ENCODE measurements at regions not wholly inside any gene's neighbourhood (a gene's known extent, or its start where the extent isn't known, plus 50 kb on each side); places are given as distances from the start of the nearest gene placed in this dataset.

DNA sequence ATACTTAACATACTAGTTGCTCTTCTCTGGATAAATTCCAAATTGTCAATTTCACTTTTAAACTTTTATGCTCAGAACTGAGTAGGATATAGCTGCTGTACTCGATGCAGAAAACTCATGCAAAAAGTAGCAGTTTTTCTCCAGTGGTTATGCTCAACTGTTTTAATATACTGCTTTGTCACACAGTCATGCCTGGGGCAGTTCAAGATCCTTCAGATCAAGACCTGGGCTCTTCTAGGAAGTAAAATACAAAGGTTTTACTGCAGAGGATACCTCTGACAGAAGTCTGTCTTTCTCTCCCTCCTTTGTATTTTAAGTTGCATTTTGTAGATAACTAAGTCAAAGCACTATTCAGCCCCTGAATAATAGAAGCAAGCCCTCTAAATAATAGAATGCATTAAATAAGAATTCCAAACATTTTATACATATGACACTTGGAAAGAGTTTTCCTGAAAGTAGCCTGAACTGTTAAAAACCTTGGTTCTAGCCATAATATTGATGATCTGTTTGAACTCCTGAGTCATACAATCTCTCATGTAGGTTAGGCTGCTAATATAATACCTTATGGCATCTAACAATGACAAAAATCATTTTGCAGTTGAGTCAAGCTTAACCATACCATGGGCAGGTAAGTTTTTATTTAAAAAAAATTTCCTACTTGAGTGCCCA, 183.3 kb upstream of the TRIB2 start:
- Histone ChIP-seq H3K36me3 (no peaks in the 10 kb centered on the region), H3K4me3 (ENCODE audit: low read depth, low read length) (no peak overlapping the region), H3K4me1 (peaks cover 2% of the 10 kb centered on the region; the same call in 1 of the 2 replicates), H3K27me3 (no peaks in the 10 kb centered on the region), H3K9me3 (no peaks in the 10 kb centered on the region)
- TF ChIP-seq, protein P1, sequence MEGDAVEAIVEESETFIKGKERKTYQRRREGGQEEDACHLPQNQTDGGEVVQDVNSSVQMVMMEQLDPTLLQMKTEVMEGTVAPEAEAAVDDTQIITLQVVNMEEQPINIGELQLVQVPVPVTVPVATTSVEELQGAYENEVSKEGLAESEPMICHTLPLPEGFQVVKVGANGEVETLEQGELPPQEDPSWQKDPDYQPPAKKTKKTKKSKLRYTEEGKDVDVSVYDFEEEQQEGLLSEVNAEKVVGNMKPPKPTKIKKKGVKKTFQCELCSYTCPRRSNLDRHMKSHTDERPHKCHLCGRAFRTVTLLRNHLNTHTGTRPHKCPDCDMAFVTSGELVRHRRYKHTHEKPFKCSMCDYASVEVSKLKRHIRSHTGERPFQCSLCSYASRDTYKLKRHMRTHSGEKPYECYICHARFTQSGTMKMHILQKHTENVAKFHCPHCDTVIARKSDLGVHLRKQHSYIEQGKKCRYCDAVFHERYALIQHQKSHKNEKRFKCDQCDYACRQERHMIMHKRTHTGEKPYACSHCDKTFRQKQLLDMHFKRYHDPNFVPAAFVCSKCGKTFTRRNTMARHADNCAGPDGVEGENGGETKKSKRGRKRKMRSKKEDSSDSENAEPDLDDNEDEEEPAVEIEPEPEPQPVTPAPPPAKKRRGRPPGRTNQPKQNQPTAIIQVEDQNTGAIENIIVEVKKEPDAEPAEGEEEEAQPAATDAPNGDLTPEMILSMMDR (IDR thresholded peaks at IDR 0.05; ENCODE audit: low read depth, low read length), result no peak
- no peak for DNase-seq

- TF ChIP-seq, protein P1 (IDR thresholded peaks at IDR 0.05; ENCODE audit: low read depth, low read length), result no peak
- Histone ChIP-seq H3K4me1 (peaks cover 2% of the 10 kb centered on the region; the same call in 1 of the 2 replicates), H3K4me3 (ENCODE audit: low read depth, low read length) (no peak overlapping the region), H3K27me3 (no peaks in the 10 kb centered on the region), H3K36me3 (no peaks in the 10 kb centered on the region), H3K9me3 (no peaks in the 10 kb centered on the region)
- no peak for DNase-seq
Measured at GRCh38 chr2:12534646-12535263, 182.0 kb upstream of the TRIB2 start.

- Histone ChIP-seq H3K27me3 (no peaks in the 10 kb centered on the region), H3K36me3 (no peaks in the 10 kb centered on the region), H3K9me3 (no peaks in the 10 kb centered on the region), H3K4me3 (ENCODE audit: low read depth, low read length) (no peak overlapping the region), H3K4me1 (peaks cover 2% of the 10 kb centered on the region; the same call in 1 of the 2 replicates)
- TF ChIP-seq, protein P1 (IDR thresholded peaks at IDR 0.05; ENCODE audit: low read depth, low read length), result no peak
- DNase-seq, result no peak
Measured at GRCh38 chr2:12536976-12537375, 179.8 kb upstream of the TRIB2 start.

DNA sequence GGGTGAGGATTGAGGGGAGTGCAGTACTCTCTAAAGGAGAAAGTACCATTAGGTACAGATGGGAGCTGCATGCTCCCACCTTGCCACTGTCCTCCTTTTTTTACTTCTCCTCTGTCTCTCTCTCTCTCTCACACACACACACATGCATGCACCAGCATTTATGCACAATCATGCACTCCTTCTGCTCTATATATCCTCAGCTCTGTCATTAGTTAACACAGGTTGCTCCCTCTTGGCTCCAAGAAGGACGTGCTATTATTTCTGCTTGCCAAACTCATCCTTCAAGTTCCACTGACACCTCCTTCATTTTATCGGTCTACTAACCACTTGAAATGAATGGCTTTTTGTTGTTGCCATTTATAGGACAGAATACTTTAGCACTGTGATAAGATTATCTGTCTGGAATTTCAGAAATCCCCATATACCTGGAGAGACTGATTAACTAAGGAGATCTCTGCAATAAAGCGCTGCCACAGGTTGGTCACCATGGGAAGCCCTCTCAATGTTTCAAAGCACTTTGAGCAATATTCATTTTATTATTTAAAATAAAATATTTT, 178.5 kb upstream of the TRIB2 start:
- DNase-seq, result no peak
- TF ChIP-seq, protein P1 (IDR thresholded peaks at IDR 0.05; ENCODE audit: low read depth, low read length), result no peak
- Histone ChIP-seq H3K4me1 (peaks cover 2% of the 10 kb centered on the region; the same call in 1 of the 2 replicates), H3K4me3 (ENCODE audit: low read depth, low read length) (no peak overlapping the region), H3K9me3 (no peaks in the 10 kb centered on the region), H3K27me3 (no peaks in the 10 kb centered on the region), H3K36me3 (no peaks in the 10 kb centered on the region)

DNA sequence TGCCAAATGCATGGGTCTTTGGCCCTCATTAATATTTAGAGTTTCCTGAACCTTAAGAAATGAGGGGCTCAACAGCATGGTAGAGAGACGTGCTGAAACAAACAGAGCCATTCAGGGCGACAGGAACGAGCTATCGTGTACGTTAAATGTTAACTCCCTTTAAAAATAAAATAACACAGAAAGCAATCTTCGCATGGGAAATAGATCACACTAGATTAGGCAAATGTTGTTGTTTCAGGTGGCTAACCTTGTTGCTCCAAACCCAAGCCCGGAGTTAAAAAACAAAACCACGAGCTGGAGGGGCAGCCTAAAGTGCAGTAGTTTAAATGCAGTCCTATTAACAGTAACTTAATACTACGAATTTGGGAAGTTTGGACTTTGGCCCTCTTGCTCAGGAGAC, 177.4 kb upstream of the TRIB2 start:
- DNase-seq, result no peak
- H3K36me3 ChIP-seq, result no peaks in the 10 kb centered on the region
- no peaks in the 10 kb centered on the region for H3K9me3 ChIP-seq
- H3K4me3 ChIP-seq (ENCODE audit: low read depth, low read length), result no peak overlapping the region
- no peaks in the 10 kb centered on the region; the same call in 1 of the 2 replicates for H3K4me1 ChIP-seq
- H3K27me3 ChIP-seq, result no peaks in the 10 kb centered on the region
- TF ChIP-seq, protein P1 (IDR thresholded peaks at IDR 0.05; ENCODE audit: low read depth, low read length), result no peak

Data from BE2C (cell line).